ENCODE measurements at regions not wholly inside any gene's neighbourhood (a gene's known extent, or its start where the extent isn't known, plus 50 kb on each side); places are given as distances from the start of the nearest gene placed in this dataset.

DNA sequence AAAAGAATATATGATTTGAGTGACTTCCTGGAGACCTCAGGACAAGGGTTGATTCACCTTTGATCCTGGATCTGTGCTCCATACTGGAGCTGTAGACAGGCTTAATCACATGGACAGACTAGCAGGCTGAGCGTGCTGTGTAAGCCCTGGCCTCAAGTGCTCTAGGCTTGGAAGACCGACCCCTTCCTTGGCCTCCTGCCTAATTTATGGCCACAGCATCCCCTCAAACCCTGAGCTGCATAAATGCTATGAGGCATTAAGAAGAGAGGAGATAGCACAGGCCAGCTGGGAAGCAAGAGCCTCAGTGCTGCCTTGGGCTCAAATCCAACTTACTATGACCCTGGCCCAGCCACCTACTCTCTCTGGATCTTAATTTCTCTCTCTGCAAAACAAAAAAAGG lies 385.1 kb downstream of the BUD13 start:
- no peak overlapping the region for H3K27ac Mint-ChIP-seq (ENCODE audit: low read depth)
- no peaks in the 10 kb centered on the region for H3K9me3 Mint-ChIP-seq
- no peak overlapping the region for H3K4me3 Mint-ChIP-seq
- DNase-seq (ENCODE audit: low spot score in 2 of 2): no peak
- no peaks in the 10 kb centered on the region for H3K36me3 Mint-ChIP-seq (ENCODE audit: insufficient read depth)
- H3K27me3 Mint-ChIP-seq: peaks cover 17% of the 10 kb centered on the region
- no peaks in the 10 kb centered on the region for H3K4me1 Mint-ChIP-seq
- ATAC-seq (replicated peaks; ENCODE audit: extremely low read depth, poor library complexity, severe bottlenecking): no peak

DNA sequence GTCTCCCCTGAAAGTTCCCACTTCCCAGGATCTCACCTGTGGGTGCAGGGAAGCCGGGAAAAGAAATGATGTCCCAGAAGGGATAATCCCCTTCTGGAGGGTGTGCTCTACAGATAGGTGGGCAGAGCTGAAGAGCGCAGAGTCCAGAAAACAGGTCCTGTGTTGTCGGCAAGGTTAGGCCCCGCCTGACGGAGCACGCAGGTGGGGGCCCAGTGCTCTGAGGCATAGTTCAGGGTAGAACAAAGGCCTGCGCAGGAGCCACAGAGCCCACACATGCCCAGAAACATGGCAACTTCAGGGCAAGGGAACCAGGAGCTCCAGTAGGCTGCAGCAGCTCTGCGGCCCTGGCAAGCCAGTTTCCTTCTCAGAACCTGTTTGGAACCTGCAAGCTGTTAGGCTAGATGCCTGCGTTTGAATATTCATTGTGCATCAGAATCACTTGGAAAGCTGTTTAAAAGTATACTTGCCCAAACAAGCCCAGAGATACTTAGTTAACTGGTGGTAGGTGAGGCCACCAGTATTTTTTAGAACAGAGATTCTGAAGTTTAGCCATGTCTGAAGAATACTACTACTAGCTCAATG lies 386.6 kb downstream of the BUD13 start:
- Mint-ChIP-seq H3K27ac (ENCODE audit: low read depth) (no peak overlapping the region), H3K4me1 (no peaks in the 10 kb centered on the region), H3K4me3 (no peak overlapping the region), H3K27me3 (peaks cover 21% of the 10 kb centered on the region), H3K9me3 (no peaks in the 10 kb centered on the region), H3K36me3 (ENCODE audit: insufficient read depth) (no peaks in the 10 kb centered on the region)
- ATAC-seq (replicated peaks; ENCODE audit: extremely low read depth, poor library complexity, severe bottlenecking) (no peak), DNase-seq (ENCODE audit: low spot score in 2 of 2) (no peak)

DNA sequence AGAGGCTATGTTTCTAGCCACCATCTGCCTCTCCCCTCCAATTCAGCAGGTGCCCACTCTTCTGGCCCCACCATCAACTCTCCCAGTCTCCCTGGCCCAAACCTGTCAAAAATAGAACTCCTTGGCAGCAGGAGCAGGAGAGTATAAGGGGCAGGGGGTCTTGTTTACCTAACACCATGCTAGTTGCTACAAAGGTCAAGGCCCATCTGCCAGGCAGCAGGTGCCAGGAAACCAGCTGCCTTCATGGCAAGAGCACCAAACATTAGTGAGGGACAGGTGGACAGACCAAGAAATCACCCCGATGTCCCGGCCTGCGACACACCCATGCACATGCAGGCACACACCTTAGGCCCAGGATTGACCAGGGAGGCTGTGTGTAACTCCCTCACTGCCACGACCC lies 387.9 kb downstream of the BUD13 start:
- no peak overlapping the region for H3K4me3 Mint-ChIP-seq
- ATAC-seq (replicated peaks; ENCODE audit: extremely low read depth, poor library complexity, severe bottlenecking) (no peak), DNase-seq (ENCODE audit: low spot score in 2 of 2) (no peak)
- peaks cover 32% of the 10 kb centered on the region for H3K27me3 Mint-ChIP-seq
- H3K36me3 Mint-ChIP-seq (ENCODE audit: insufficient read depth): no peaks in the 10 kb centered on the region
- no peaks in the 10 kb centered on the region for H3K4me1 Mint-ChIP-seq
- no peaks in the 10 kb centered on the region for H3K9me3 Mint-ChIP-seq
- H3K27ac Mint-ChIP-seq (ENCODE audit: low read depth): no peak overlapping the region

DNA sequence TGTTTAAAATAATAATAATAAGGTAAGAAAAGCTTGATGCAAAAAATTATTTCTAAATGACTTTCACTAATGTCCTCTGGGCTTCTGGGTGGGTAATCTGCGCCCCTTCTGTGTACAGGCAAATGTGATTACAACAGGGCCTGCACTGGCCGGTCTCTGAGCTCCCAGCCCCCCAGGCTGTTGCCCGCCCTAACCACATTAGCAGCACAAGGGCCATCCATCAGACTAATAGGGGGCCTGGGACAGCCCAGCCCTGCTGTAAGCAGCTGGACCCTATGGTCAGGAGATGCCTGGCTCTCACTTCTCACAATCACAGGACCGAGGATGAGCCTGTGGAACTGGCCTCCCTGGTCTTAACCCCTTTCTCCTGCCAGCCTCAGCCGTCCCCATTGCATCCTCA lies 388.4 kb downstream of the BUD13 start:
- Mint-ChIP-seq H3K36me3 (ENCODE audit: insufficient read depth) (no peaks in the 10 kb centered on the region), H3K4me3 (no peak overlapping the region), H3K27me3 (peaks cover 37% of the 10 kb centered on the region), H3K27ac (ENCODE audit: low read depth) (no peak overlapping the region), H3K9me3 (peaks cover under 1% of the 10 kb centered on the region), H3K4me1 (no peaks in the 10 kb centered on the region)
- DNase-seq (ENCODE audit: low spot score in 2 of 2): no peak
- ATAC-seq (replicated peaks; ENCODE audit: extremely low read depth, poor library complexity, severe bottlenecking): no peak

DNA sequence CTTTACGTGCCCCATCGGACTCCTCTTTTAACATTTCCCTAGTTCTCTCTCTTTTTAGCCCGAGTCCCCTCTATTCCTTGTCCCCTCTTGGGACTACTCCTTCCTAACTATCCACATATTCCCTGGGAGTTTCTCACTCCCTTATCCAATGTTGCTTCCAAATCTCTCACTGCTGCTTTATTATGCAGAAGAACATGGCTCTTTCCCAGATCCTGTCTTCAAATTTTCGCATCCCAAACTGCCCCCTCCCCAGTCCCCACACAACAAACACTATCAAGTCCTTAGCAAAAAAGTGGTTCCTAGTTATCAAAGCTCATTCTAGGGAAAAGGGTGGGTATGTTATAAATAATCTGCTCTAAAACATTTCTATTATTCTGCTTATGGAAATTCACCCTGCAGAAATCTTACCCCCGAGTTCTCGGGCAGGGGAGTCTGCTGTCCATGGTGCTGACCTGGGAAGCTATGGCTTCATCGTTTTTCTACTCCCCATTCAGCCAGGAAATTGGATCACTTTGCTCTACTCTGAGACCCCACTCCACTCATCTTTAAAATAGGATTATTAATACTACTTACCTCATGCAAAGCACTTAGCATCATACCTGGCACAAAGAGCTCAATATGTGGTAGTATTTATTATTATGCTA lies 393.5 kb downstream of the BUD13 start:
- Mint-ChIP-seq H3K4me1 (no peaks in the 10 kb centered on the region), H3K4me3 (no peak overlapping the region)
- ATAC-seq (replicated peaks; ENCODE audit: extremely low read depth, poor library complexity, severe bottlenecking): no peak

DNA sequence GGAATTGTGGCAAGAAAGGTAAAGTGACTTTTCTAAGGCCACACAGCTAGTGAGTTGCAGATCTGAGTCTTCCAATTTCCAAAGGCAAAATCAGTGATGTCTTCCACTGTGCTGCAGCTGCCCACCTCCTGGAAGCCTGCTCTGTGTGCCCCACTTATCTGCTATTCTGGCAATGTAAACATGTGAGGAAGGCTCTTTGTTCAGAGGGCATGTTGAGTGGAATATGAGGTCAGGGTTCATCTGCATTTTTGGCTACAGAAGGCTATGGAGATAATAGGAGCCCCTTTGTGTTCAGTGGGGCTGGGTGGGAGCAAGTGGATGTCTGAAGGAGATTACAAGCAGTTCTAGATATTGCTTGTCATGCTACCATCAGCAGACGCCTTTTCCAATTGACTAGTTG lies 396.2 kb downstream of the BUD13 start:
- no peaks in the 10 kb centered on the region for H3K4me1 Mint-ChIP-seq
- no peak overlapping the region for H3K4me3 Mint-ChIP-seq
- no peak for DNase-seq (ENCODE audit: low spot score in 2 of 2)
- peaks cover 57% of the 10 kb centered on the region for H3K27me3 Mint-ChIP-seq
- H3K36me3 Mint-ChIP-seq (ENCODE audit: insufficient read depth): no peaks in the 10 kb centered on the region
- no peak for ATAC-seq (replicated peaks; ENCODE audit: extremely low read depth, poor library complexity, severe bottlenecking)
- peaks cover 9% of the 10 kb centered on the region for H3K9me3 Mint-ChIP-seq
- H3K27ac Mint-ChIP-seq (ENCODE audit: low read depth): no peak overlapping the region

More for the DNA sequence above, 393.5 kb downstream of the BUD13 start:
- peaks cover 72% of the 10 kb centered on the region for H3K27me3 Mint-ChIP-seq
- H3K9me3 Mint-ChIP-seq: peaks cover 9% of the 10 kb centered on the region
- no peak for DNase-seq (ENCODE audit: low spot score in 2 of 2)
- H3K27ac Mint-ChIP-seq (ENCODE audit: low read depth): no peak overlapping the region
- no peaks in the 10 kb centered on the region for H3K36me3 Mint-ChIP-seq (ENCODE audit: insufficient read depth)

DNA sequence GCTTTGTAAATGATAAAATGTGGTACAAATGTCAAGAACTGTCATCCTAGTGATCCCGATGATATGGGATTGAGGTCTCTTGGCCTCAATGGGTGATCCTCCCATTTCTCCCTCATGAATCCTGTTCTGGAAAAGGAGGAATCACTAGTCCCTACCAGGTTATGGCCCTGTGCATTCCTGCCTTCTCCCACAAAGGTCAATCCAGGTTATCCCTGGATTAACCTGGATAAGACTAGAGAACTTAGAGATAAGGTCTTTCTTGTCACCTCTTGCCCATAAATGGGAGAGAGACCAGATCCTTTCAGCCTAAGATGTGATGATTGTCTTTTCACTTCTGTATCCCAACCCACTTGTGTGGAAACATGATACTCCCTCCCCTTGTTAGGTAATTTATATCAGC lies 396.7 kb downstream of the BUD13 start:
- Mint-ChIP-seq H3K4me3 (no peak overlapping the region), H3K9me3 (peaks cover 9% of the 10 kb centered on the region), H3K27ac (ENCODE audit: low read depth) (no peak overlapping the region), H3K4me1 (no peaks in the 10 kb centered on the region), H3K27me3 (peaks cover 53% of the 10 kb centered on the region), H3K36me3 (ENCODE audit: insufficient read depth) (no peaks in the 10 kb centered on the region)
- ATAC-seq (replicated peaks; ENCODE audit: extremely low read depth, poor library complexity, severe bottlenecking): no peak
- no peak for DNase-seq (ENCODE audit: low spot score in 2 of 2)

DNA sequence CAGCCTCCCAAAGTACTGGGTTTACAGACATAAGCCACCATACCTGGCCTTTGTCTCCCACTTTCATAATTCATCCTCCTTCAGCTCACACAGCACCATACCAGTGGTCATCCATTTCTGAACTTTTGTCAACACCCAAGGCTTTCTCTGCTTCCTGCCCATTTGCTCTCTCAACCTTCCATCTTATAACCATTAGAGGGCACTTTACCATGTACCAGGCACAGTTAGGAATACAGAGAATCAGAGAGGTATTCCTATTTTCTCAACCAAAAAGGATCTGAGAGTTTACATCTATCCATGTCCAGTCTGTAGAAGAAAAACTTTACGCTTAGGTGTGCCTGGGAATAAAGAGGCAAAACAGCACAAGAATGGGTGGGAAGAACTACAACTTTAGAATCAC lies 397.6 kb downstream of the BUD13 start:
- Mint-ChIP-seq H3K36me3 (ENCODE audit: insufficient read depth) (no peaks in the 10 kb centered on the region), H3K4me1 (no peaks in the 10 kb centered on the region), H3K9me3 (peaks cover 9% of the 10 kb centered on the region), H3K27ac (ENCODE audit: low read depth) (no peak overlapping the region), H3K4me3 (no peak overlapping the region), H3K27me3 (peaks cover 45% of the 10 kb centered on the region)
- DNase-seq (ENCODE audit: low spot score in 2 of 2) (no peak), ATAC-seq (replicated peaks; ENCODE audit: extremely low read depth, poor library complexity, severe bottlenecking) (no peak)

DNA sequence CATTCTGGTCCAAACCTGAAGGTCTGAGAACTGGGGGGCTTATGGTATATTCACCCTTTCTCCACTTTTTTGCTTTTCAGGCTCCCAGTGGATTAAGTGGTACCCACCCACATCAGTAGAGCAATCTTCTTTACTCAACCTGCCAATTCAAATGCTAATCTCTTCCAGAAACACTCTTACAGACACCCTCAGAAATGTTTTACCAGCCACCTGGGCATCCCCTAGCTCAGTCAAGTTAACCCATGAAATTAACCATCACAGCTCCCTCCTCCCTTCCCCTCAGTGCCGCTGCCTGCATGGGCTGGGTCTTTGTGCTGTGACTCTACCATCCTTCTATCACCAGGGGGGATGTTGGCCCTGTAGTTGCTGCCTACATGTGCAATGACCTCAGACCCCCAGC lies 398.7 kb downstream of the BUD13 start:
- no peak overlapping the region for H3K4me3 Mint-ChIP-seq
- H3K9me3 Mint-ChIP-seq: peaks cover 5% of the 10 kb centered on the region
- H3K36me3 Mint-ChIP-seq (ENCODE audit: insufficient read depth): no peaks in the 10 kb centered on the region
- no peak overlapping the region for H3K27ac Mint-ChIP-seq (ENCODE audit: low read depth)
- ATAC-seq (replicated peaks; ENCODE audit: extremely low read depth, poor library complexity, severe bottlenecking): no peak
- peaks cover 34% of the 10 kb centered on the region for H3K27me3 Mint-ChIP-seq
- DNase-seq (ENCODE audit: low spot score in 2 of 2): no peak
- H3K4me1 Mint-ChIP-seq: no peaks in the 10 kb centered on the region

DNA sequence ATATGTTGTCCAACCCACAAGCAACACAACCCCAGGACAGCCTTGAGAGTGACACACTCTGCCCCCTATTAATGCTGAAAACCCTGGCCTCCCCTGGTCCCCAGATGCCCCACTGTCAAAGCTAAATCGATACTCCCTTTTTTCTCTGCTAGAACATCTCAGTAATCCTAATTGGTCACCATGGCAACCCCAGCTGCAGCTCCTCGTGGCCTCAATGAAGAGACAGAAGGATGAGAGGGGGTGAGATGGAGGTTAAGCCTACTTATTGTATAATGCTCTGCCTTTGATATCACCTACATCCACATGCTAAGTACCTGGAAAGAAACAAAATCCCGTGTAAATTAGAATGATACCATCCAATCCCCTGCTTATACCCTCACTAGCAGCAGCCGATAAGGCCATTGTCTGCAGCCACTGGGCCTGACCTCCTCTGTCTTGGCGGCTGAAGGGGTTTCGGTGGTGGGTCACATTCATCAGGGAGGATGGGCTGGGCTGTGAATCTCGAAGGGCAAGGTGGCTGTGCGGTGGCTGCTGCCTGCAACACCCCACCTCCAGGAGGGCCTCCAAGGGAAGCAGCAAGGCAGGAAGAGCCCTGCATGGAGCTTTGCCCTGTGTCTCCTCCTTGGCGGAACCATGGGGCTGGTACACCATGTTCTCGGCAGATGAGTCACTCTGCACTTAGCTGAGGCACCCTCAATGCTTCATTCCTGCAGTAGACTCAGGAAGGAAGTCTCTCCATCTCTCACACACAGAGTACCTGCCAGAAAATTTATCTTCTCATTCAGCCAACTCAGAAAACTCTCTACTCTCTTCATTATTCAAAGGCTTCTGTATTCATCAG lies 399.5 kb downstream of the BUD13 start:
- Mint-ChIP-seq H3K9me3 (peaks cover 5% of the 10 kb centered on the region), H3K36me3 (ENCODE audit: insufficient read depth) (no peaks in the 10 kb centered on the region), H3K4me3 (no peak overlapping the region), H3K27me3 (peaks cover 34% of the 10 kb centered on the region), H3K4me1 (no peaks in the 10 kb centered on the region), H3K27ac (ENCODE audit: low read depth) (no peak overlapping the region)
- ATAC-seq (replicated peaks; ENCODE audit: extremely low read depth, poor library complexity, severe bottlenecking) (no peak), DNase-seq (ENCODE audit: low spot score in 2 of 2) (no peak)

DNA sequence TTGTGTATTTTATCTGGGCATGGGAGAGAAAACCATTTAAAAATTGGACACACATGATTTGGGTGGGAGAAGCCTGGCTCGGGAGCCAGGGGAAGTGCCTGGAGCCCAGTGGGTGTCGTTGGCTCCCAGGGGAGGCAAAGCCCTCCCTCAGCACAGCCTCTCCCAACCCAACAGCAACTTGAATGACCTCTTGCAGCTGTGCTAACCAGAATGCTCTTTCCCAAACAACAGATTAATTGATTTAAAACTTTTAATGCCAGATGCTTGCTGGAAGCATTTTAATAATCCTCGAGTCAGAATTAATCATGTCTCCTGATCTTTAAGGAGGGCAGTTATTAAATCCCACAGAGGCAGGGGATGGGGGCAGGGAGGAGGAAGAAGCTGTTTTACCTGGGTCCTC lies 401.6 kb downstream of the BUD13 start:
- Mint-ChIP-seq H3K27me3 (peaks cover 22% of the 10 kb centered on the region), H3K4me1 (no peaks in the 10 kb centered on the region), H3K4me3 (no peak overlapping the region), H3K9me3 (peaks cover 5% of the 10 kb centered on the region), H3K36me3 (ENCODE audit: insufficient read depth) (no peaks in the 10 kb centered on the region), H3K27ac (ENCODE audit: low read depth) (no peak overlapping the region)
- ATAC-seq (replicated peaks; ENCODE audit: extremely low read depth, poor library complexity, severe bottlenecking) (no peak), DNase-seq (ENCODE audit: low spot score in 2 of 2) (no peak)

DNA sequence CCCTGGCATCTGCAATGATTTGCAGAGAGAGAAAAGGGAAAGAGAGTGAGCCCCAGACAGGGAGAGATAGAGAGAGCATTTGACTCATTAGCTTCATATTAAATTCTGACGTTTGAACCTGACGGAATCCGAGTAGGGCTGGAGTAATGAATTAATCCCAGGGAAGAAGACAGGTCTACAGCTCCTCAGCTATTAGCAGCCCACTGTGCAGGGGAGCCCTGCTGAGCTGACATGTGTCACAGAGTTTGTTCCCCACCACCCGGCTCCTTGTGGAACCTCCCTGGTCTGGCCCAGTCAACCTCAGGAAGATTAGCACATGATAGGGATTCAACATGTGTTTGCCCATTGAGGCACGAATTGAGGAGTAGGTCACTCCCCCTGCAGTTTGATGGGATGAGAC lies 404.0 kb downstream of the BUD13 start:
- no peak overlapping the region for H3K27ac Mint-ChIP-seq (ENCODE audit: low read depth)
- DNase-seq (ENCODE audit: low spot score in 2 of 2) (no peak), ATAC-seq (replicated peaks; ENCODE audit: extremely low read depth, poor library complexity, severe bottlenecking) (no peak)
- H3K27me3 Mint-ChIP-seq: peaks cover 6% of the 10 kb centered on the region
- no peak overlapping the region for H3K4me3 Mint-ChIP-seq
- H3K4me1 Mint-ChIP-seq: no peaks in the 10 kb centered on the region
- H3K36me3 Mint-ChIP-seq (ENCODE audit: insufficient read depth): no peaks in the 10 kb centered on the region
- H3K9me3 Mint-ChIP-seq: no peaks in the 10 kb centered on the region

Data from central memory CD8-positive, alpha-beta T cell (primary cell).